HEK293T (cell line): ENCODE measurements at regions not wholly inside any gene's neighbourhood (a gene's known extent, or its start where the extent isn't known, plus 50 kb on each side); places are given as distances from the start of the nearest gene placed in this dataset.

Source experiments
- CTBP1 ChIP-seq: fragments of 450-650 bp; IDR thresholded peaks from 2 replicates; pipeline ENCODE4 v1.6.1; 2016; ENCODE audit warnings: borderline replicate concordance
- ELF4 ChIP-seq: fragments of 450-650 bp; IDR thresholded peaks from 2 replicates; pipeline ENCODE4 v1.6.1; 2017; ENCODE audit warnings: antibody characterized with exemption
- FOXA1 ChIP-seq: fragments of 450-650 bp; IDR thresholded peaks from 2 replicates; pipeline ENCODE4 v1.6.1; 2016; ENCODE audit warnings: mild to moderate bottlenecking
- FOXK2 ChIP-seq: fragments of 450-650 bp; IDR thresholded peaks from 2 replicates; pipeline ENCODE4 v1.6.1; 2016; ENCODE audit warnings: mild to moderate bottlenecking
- HDGF ChIP-seq: fragments of 450-650 bp; IDR thresholded peaks from 2 replicates; pipeline ENCODE4 v1.6.1; 2017; ENCODE audit warnings: antibody characterized with exemption, borderline replicate concordance
- L3MBTL2 ChIP-seq: fragments of 450-650 bp; conservative IDR thresholded peaks from 2 replicates; pipeline ENCODE4 v1.6.1; 2016; ENCODE audit warnings: mild to moderate bottlenecking
- SP1 ChIP-seq: fragments of 450-650 bp; IDR thresholded peaks from 2 replicates; pipeline ENCODE4 v1.6.1; 2017
- SUZ12 ChIP-seq: fragments of 450-650 bp; IDR thresholded peaks from 2 replicates; pipeline ENCODE4 v1.6.1; 2016; ENCODE audit warnings: mild to moderate bottlenecking
- TARDBP ChIP-seq: fragments of 450-650 bp; IDR thresholded peaks from 2 replicates; pipeline ENCODE4 v1.6.1; 2016

- TF ChIP-seq SP1 (no peak), HDGF (no peak), SUZ12 (no peak), TARDBP (no peak), L3MBTL2 (no peak), ELF4 (no peak), FOXA1 (no peak), CTBP1 (no peak), FOXK2 (no peak)
Observed at GRCh38 chr1:8174807-8175206, 143.1 kb upstream of the SLC45A1 start.
